HepG2 (cell line): ENCODE measurements at regions not wholly inside any gene's neighbourhood (a gene's known extent, or its start where the extent isn't known, plus 50 kb on each side); places are given as distances from the start of the nearest gene placed in this dataset.

Experiments
- ATAC-seq: fragments of 200-7000 bp; cut with Tn5 transposase; 3 replicates; pipeline ENCODE4 v1.9.1; 2020; ENCODE audit warnings: mild to moderate bottlenecking, moderate library complexity
- BruUV-seq: library from RNA; stranded (reverse); fragments of 400-500 nt; replicated peaks from 2 replicates; lab custom pipeline; 2021; lab: Mats Ljungman, UMichigan
- CTCF ChIA-PET: fragments of 300-600 bp; formaldehyde crosslinking; extraction: SDS; loops from one replicate; lab custom pipeline; 2021; ENCODE audit warnings: low total read pairs, inconsistent platforms, low intra/inter-chr PET ratio; lab: Yijun Ruan, JAX
- POLR2A ChIA-PET: fragments of 350-600 bp; sonication (Branson Sonifier 250); formaldehyde crosslinking; loops from one replicate; lab custom pipeline; 2020; ENCODE audit warnings: antibody characterized with exemption, inconsistent platforms; lab: Yijun Ruan, JAX
- DNase-seq: peaks from one replicate; pipeline ENCODE4 v3.0.0-alpha.2; 2015; ENCODE audit warnings: low spot score
- FAIRE-seq: peaks from 3 replicates; lab custom pipeline; 2011; peaks lifted over from hg19 to GRCh38; lab: Jason Lieb, UNC
- H2AFZ ChIP-seq: one replicate; pipeline ENCODE4 v1.6.1; 2011; ENCODE audit warnings: low read length, inconsistent platforms
- H3K27ac ChIP-seq: fragments of 300-600 bp; 3 replicates; pipeline ENCODE4 v1.8.0; 2011; ENCODE audit warnings: mixed run types, mild to moderate bottlenecking, mixed read lengths, low read length, inconsistent platforms; ENCODE audit not compliant: insufficient read depth; ENCODE audit errors: extremely low read length
- H3K27me3 ChIP-seq, 2 experiments: fragments of 200-600 bp in 1 of 2; 2 replicates in 1 of 2; 3 replicates in 1 of 2; pipeline versions ENCODE4 v1.6.0 to v1.8.0; 2011; ENCODE audit warnings: low read length in 2 of 2, mild to moderate bottlenecking in 2 of 2, moderate library complexity in 2 of 2, inconsistent platforms in 1 of 2; ENCODE audit not compliant: insufficient read depth in 2 of 2, control insufficient read depth in 1 of 2
- H3K36me3 ChIP-seq, 2 experiments: fragments of 200-600 bp in 1 of 2; replicated peaks in 1 of 2; 2 replicates in 1 of 2; 3 replicates in 1 of 2; pipeline versions ENCODE4 v1.5.1 to v1.8.0; 2011; ENCODE audit warnings: low read length in 2 of 2, inconsistent platforms in 1 of 2; ENCODE audit not compliant: insufficient read depth in 2 of 2, control insufficient read depth in 1 of 2
- H3K4me1 ChIP-seq: 2 replicates; pipeline ENCODE4 v1.5.1; 2012; ENCODE audit warnings: low read length, inconsistent platforms; ENCODE audit not compliant: insufficient read depth
- H3K4me2 ChIP-seq: 2 replicates; pipeline ENCODE4 v1.6.0; 2011; ENCODE audit warnings: low read depth, low read length, inconsistent platforms
- H3K4me3 ChIP-seq, 3 experiments: fragments of 200-600 bp in 1 of 3; sonication (generic), shearing (Covaris generic) in 1 of 3; replicated peaks in 1 of 3; 2 replicates each; pipeline ENCODE4 v1.5.1; 2011 to 2016; ENCODE audit warnings: low read length in 3 of 3, inconsistent platforms in 2 of 3, low read depth in 2 of 3, mild to moderate bottlenecking in 2 of 3, control low read depth in 1 of 3, mixed read lengths in 1 of 3; ENCODE audit not compliant: insufficient read depth in 1 of 3
- H3K79me2 ChIP-seq: one replicate; pipeline ENCODE4 v1.6.1; 2011; ENCODE audit warnings: low read length, inconsistent platforms; ENCODE audit not compliant: insufficient read depth
- H3K9ac ChIP-seq: 2 replicates; pipeline ENCODE4 v1.6.0; 2011; ENCODE audit warnings: mild to moderate bottlenecking, low read depth, low read length, inconsistent platforms; ENCODE audit not compliant: insufficient read depth
- H3K9me3 ChIP-seq: 2 replicates; pipeline ENCODE4 v1.5.1; 2012; ENCODE audit warnings: mild to moderate bottlenecking, low read length
- H4K20me1 ChIP-seq: 2 replicates; pipeline ENCODE4 v1.6.0; 2011; ENCODE audit warnings: inconsistent platforms, mild to moderate bottlenecking, low read length, moderate library complexity; ENCODE audit not compliant: insufficient read depth
- ISL2 ChIP-seq: sonication (generic); formaldehyde crosslinking; IDR thresholded peaks from 2 replicates; pipeline ENCODE4 v1.5.0; 2020; ENCODE audit warnings: missing genetic modification reagents
- ZNF549 ChIP-seq: sonication (generic); formaldehyde crosslinking; IDR thresholded peaks from 2 replicates; pipeline ENCODE4 v1.5.0; 2020; ENCODE audit warnings: missing genetic modification reagents
- ZNF660 ChIP-seq: sonication (generic); formaldehyde crosslinking; IDR thresholded peaks from 2 replicates; pipeline ENCODE4 v1.5.1; 2020; ENCODE audit warnings: mild to moderate bottlenecking, low read depth, missing genetic modification reagents, borderline replicate concordance
- ZNF713 ChIP-seq: sonication (generic); formaldehyde crosslinking; IDR thresholded peaks from 2 replicates; pipeline ENCODE4 v1.4.0; 2020; ENCODE audit warnings: mild to moderate bottlenecking, missing genetic modification reagents
- ZNF775 ChIP-seq: sonication (generic); formaldehyde crosslinking; IDR thresholded peaks from 2 replicates; pipeline ENCODE4 v1.4.0; 2020; ENCODE audit warnings: missing genetic modification reagents, mild to moderate bottlenecking, moderate library complexity, borderline replicate concordance
- in situ Hi-C: cut with HindIII; loops from 2 replicates; pipeline ENCODE4 v1.10.0; 2017; ENCODE audit warnings: low pct_unique_long_range_greater_than_20kb; ENCODE audit not compliant: extremely low pct_ligation_motif_present
- intact Hi-C: fragments of 100-400 bp; cut with micrococcal nuclease; formaldehyde crosslinking; loops from one replicate; pipeline ENCODE4 v1.10.0; 2022; ENCODE audit not compliant: unreplicated experiment
- TF ChIP-seq, protein P1 (sequence below): fragments of 450-650 bp; IDR thresholded peaks from 2 replicates; pipeline ENCODE4 v1.6.1; 2017; ENCODE audit warnings: mild to moderate bottlenecking

DNA sequence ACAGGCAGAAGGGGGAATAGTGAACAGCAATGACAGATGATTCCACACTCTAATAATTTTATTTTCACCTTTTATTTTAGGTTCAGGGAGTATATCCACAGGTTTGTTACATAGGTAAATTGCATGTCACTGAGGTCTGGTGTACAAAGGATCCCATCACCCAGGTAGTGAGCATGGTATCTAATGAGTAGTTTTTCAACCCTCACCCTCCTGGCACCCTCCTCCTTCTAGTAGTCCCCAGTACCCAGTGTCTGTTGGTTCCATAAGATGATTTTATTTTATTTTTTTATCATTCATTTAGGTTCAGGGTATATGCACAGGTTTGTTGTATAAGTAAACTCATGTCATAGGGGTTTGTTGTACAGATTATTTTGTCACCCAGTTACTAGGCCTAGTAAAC, 58.6 kb upstream of the UGT8 start:
- POLR2A ChIA-PET, result no interaction called here
- no peak for TF ChIP-seq ZNF775 (CRISPR knock-in tag)
- no peak for TF ChIP-seq ISL2 (CRISPR knock-in tag)
- TF ChIP-seq, protein P1, sequence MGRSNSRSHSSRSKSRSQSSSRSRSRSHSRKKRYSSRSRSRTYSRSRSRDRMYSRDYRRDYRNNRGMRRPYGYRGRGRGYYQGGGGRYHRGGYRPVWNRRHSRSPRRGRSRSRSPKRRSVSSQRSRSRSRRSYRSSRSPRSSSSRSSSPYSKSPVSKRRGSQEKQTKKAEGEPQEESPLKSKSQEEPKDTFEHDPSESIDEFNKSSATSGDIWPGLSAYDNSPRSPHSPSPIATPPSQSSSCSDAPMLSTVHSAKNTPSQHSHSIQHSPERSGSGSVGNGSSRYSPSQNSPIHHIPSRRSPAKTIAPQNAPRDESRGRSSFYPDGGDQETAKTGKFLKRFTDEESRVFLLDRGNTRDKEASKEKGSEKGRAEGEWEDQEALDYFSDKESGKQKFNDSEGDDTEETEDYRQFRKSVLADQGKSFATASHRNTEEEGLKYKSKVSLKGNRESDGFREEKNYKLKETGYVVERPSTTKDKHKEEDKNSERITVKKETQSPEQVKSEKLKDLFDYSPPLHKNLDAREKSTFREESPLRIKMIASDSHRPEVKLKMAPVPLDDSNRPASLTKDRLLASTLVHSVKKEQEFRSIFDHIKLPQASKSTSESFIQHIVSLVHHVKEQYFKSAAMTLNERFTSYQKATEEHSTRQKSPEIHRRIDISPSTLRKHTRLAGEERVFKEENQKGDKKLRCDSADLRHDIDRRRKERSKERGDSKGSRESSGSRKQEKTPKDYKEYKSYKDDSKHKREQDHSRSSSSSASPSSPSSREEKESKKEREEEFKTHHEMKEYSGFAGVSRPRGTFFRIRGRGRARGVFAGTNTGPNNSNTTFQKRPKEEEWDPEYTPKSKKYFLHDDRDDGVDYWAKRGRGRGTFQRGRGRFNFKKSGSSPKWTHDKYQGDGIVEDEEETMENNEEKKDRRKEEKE, result no peak
- no peak for TF ChIP-seq ZNF713 (CRISPR knock-in tag)
- no peak for TF ChIP-seq ZNF549 (CRISPR knock-in tag)
- no peak for TF ChIP-seq ZNF660
- TF ChIP-seq, all 625 proteins: peak for 0
- Histone ChIP-seq H3K27me3 (no peaks in the 10 kb centered on the region), H2AFZ (no peak overlapping the region), H3K4me1 (no peaks in the 10 kb centered on the region), H3K4me3 (no peak overlapping the region), H3K9me3 (no peaks in the 10 kb centered on the region), H4K20me1 (no peaks in the 10 kb centered on the region), H3K36me3 (no peaks in the 10 kb centered on the region), H3K4me2 (no peak overlapping the region), H3K9ac (no peak overlapping the region), H3K27ac (no peak overlapping the region), H3K79me2 (no peaks in the 10 kb centered on the region)
- ATAC-seq, result no peak
- CTCF ChIA-PET, result no interaction called here
- intact Hi-C loops, result no loop called here
- BruUV-seq, result no TSS peak
- FAIRE-seq, result no peak
- in situ Hi-C loops, result no loop called here
- DNase-seq, result no peak
